IMR-90 (cell line): ENCODE measurements at regions not wholly inside any gene's neighbourhood (a gene's known extent, or its start where the extent isn't known, plus 50 kb on each side); places are given as distances from the start of the nearest gene placed in this dataset.

Source experiments
- ATAC-seq: fragments of 200-7000 bp; cut with Tn5 transposase; 2 replicates; pipeline ENCODE4 v1.9.1; 2020; ENCODE audit warnings: low read depth, mild to moderate bottlenecking, moderate library complexity
- BruUV-seq: library from RNA; stranded (reverse); fragments of 400-500 nt; replicated peaks from 2 replicates; lab custom pipeline; 2021; lab: Mats Ljungman, UMichigan
- CTCF ChIA-PET: fragments of 300-600 bp; formaldehyde crosslinking; extraction: SDS; loops from one replicate; lab custom pipeline; 2021; ENCODE audit warnings: antibody characterized with exemption; lab: Yijun Ruan, JAX
- POLR2A ChIA-PET: fragments of 300-600 bp; sonication (Branson Sonifier 250); formaldehyde crosslinking; loops from one replicate; lab custom pipeline; 2022; ENCODE audit warnings: antibody characterized with exemption; ENCODE audit not compliant: unreplicated experiment; lab: Charles Lee
- DNase-seq: peaks from one replicate; pipeline ENCODE4 v3.0.0; 2013
- H2AFZ ChIP-seq: replicated peaks from 2 replicates; pipeline ENCODE3; 2013; ENCODE audit warnings: low read length, mild to moderate bottlenecking; ENCODE audit not compliant: poor library complexity
- H2AK5ac ChIP-seq: 2 replicates; pipeline ENCODE4 v1.6.1; 2013; ENCODE audit warnings: low read depth, low read length, inconsistent platforms
- H2AK9ac ChIP-seq: replicated peaks from 2 replicates; pipeline ENCODE3; 2013; ENCODE audit warnings: mild to moderate bottlenecking, low read depth, low read length, moderate library complexity; ENCODE audit not compliant: poor library complexity
- H2BK120ac ChIP-seq: 2 replicates; pipeline ENCODE4 v1.6.1; 2013; ENCODE audit warnings: low read depth, low read length, inconsistent platforms
- H2BK15ac ChIP-seq: 3 replicates; pipeline ENCODE4 v1.6.1; 2013; ENCODE audit warnings: low read depth, low read length, inconsistent platforms
- H2BK20ac ChIP-seq: 2 replicates; pipeline ENCODE4 v1.6.1; 2013; ENCODE audit warnings: low read depth, mild to moderate bottlenecking, inconsistent platforms, low read length, moderate library complexity
- H2BK5ac ChIP-seq: 2 replicates; pipeline ENCODE4 v1.6.1; 2013; ENCODE audit warnings: mild to moderate bottlenecking, low read depth, low read length, inconsistent platforms; ENCODE audit not compliant: poor library complexity, severe bottlenecking
- H3K14ac ChIP-seq: replicated peaks from 2 replicates; pipeline ENCODE4 v1.6.1; 2013; ENCODE audit warnings: low read depth, low read length, inconsistent platforms
- H3K18ac ChIP-seq: 2 replicates; pipeline ENCODE4 v1.6.1; 2013; ENCODE audit warnings: low read depth, low read length, control low read depth
- H3K23ac ChIP-seq: 2 replicates; pipeline ENCODE4 v1.6.1; 2013; ENCODE audit warnings: low read depth, low read length, inconsistent platforms
- H3K27ac ChIP-seq: 2 replicates; pipeline ENCODE4 v1.5.1; 2013; ENCODE audit warnings: mild to moderate bottlenecking, control low read depth, low read length; ENCODE audit not compliant: insufficient read depth
- H3K27me3 ChIP-seq: 2 replicates; pipeline ENCODE4 v1.6.1; 2013; ENCODE audit warnings: low read length; ENCODE audit not compliant: control insufficient read depth, insufficient read depth
- H3K36me3 ChIP-seq: 2 replicates; pipeline ENCODE4 v1.6.1; 2013; ENCODE audit warnings: low read length, mixed read lengths; ENCODE audit not compliant: control insufficient read depth, insufficient read depth
- H3K4ac ChIP-seq: 2 replicates; pipeline ENCODE4 v1.6.1; 2013; ENCODE audit warnings: low read depth, low read length, inconsistent platforms
- H3K4me1 ChIP-seq: 2 replicates; pipeline ENCODE4 v1.6.1; 2013; ENCODE audit warnings: low read length, mixed read lengths; ENCODE audit not compliant: control insufficient read depth, insufficient read depth
- H3K4me2 ChIP-seq: 2 replicates; pipeline ENCODE4 v1.6.1; 2013; ENCODE audit warnings: low read depth, mild to moderate bottlenecking, control low read depth, low read length, moderate library complexity
- H3K4me3 ChIP-seq: 2 replicates; pipeline ENCODE4 v1.5.1; 2013; ENCODE audit warnings: low read depth, mild to moderate bottlenecking, control low read depth, low read length, moderate library complexity; ENCODE audit not compliant: insufficient read depth
- H3K56ac ChIP-seq: 2 replicates; pipeline ENCODE4 v1.6.1; 2013; ENCODE audit warnings: low read length, inconsistent platforms; ENCODE audit not compliant: insufficient read depth; ENCODE audit errors: extremely low read depth
- H3K79me1 ChIP-seq, 2 experiments: 2 replicates each; pipeline ENCODE4 v1.6.1; 2013; ENCODE audit warnings: low read length in 2 of 2, inconsistent platforms in 1 of 2, low read depth in 1 of 2
- H3K9ac ChIP-seq: 2 replicates; pipeline ENCODE4 v1.6.1; 2013; ENCODE audit warnings: low read depth, low read length, control low read depth
- H3K9me1 ChIP-seq: 2 replicates; pipeline ENCODE4 v1.6.1; 2013; ENCODE audit warnings: low read length, inconsistent platforms; ENCODE audit not compliant: insufficient read depth
- H3K9me3 ChIP-seq: 2 replicates; pipeline ENCODE4 v1.6.1; 2013; ENCODE audit warnings: low read length; ENCODE audit not compliant: control insufficient read depth, insufficient read depth
- H4K20me1 ChIP-seq: 2 replicates; pipeline ENCODE4 v1.6.1; 2013; ENCODE audit warnings: low read length, inconsistent platforms; ENCODE audit not compliant: insufficient read depth
- H4K5ac ChIP-seq: 2 replicates; pipeline ENCODE4 v1.6.1; 2013; ENCODE audit warnings: mild to moderate bottlenecking, low read depth, low read length, control low read depth
- H4K8ac ChIP-seq, 2 experiments: 2 replicates each; pipeline ENCODE4 v1.6.1; 2013; ENCODE audit warnings: low read depth in 2 of 2, low read length in 2 of 2, control low read depth in 1 of 2, inconsistent platforms in 1 of 2
- H4K91ac ChIP-seq: 2 replicates; pipeline ENCODE4 v1.6.1; 2013; ENCODE audit warnings: low read depth, low read length, inconsistent platforms; ENCODE audit not compliant: insufficient read depth
- BHLHE40 ChIP-seq: fragments of 150-350 bp; IDR thresholded peaks from 2 replicates; pipeline ENCODE4 v1.6.1; 2016; ENCODE audit warnings: mild to moderate bottlenecking, low read depth, low read length
- CEBPB ChIP-seq: IDR thresholded peaks from 2 replicates; pipeline ENCODE4 v1.6.1; 2012; ENCODE audit warnings: low read depth, low read length, improper control_type of control experiment
- CHD1 ChIP-seq: IDR thresholded peaks from 2 replicates; pipeline ENCODE4 v1.6.1; 2012; ENCODE audit warnings: low read depth, low read length, improper control_type of control experiment
- CTCF ChIP-seq: conservative IDR thresholded peaks from 2 replicates; pipeline ENCODE4 v1.5.1; 2012; ENCODE audit warnings: mild to moderate bottlenecking, low read depth, low read length, improper control_type of control experiment
- ELK1 ChIP-seq: fragments of 150-350 bp; IDR thresholded peaks from 2 replicates; pipeline ENCODE4 v1.6.1; 2016; ENCODE audit warnings: low read depth, mild to moderate bottlenecking, low read length, moderate library complexity, borderline replicate concordance
- FOS ChIP-seq: fragments of 150-350 bp; IDR thresholded peaks from 2 replicates; pipeline ENCODE4 v1.6.1; 2016; ENCODE audit warnings: low read depth, low read length
- MAFK ChIP-seq: IDR thresholded peaks from 2 replicates; pipeline ENCODE4 v1.6.1; 2012; ENCODE audit warnings: low read depth, low read length, improper control_type of control experiment
- MAZ ChIP-seq: IDR thresholded peaks from 2 replicates; pipeline ENCODE4 v1.6.1; 2012; ENCODE audit warnings: low read depth, mild to moderate bottlenecking, low read length, improper control_type of control experiment, moderate library complexity, borderline replicate concordance
- MXI1 ChIP-seq: IDR thresholded peaks from 2 replicates; pipeline ENCODE4 v1.6.1; 2012; ENCODE audit warnings: low read depth, mild to moderate bottlenecking, low read length, moderate library complexity, borderline replicate concordance
- NFE2L2 ChIP-seq: fragments of 150-350 bp; IDR thresholded peaks from 2 replicates; pipeline ENCODE4 v1.6.1; 2016; ENCODE audit warnings: low read depth, mild to moderate bottlenecking, low read length
- POLR2A ChIP-seq: IDR thresholded peaks from 2 replicates; pipeline ENCODE4 v1.6.1; 2012; ENCODE audit warnings: mild to moderate bottlenecking, low read depth, low read length
- RAD21 ChIP-seq: IDR thresholded peaks from 2 replicates; pipeline ENCODE4 v1.6.1; 2012; ENCODE audit warnings: low read length, improper control_type of control experiment
- RCOR1 ChIP-seq: IDR thresholded peaks from 2 replicates; pipeline ENCODE4 v1.6.1; 2012; ENCODE audit warnings: mild to moderate bottlenecking, low read length, improper control_type of control experiment; ENCODE audit not compliant: insufficient replicate concordance
- RFX5 ChIP-seq: IDR thresholded peaks from 2 replicates; pipeline ENCODE4 v1.8.0; 2012; ENCODE audit warnings: low read depth, mild to moderate bottlenecking, low read length, moderate library complexity
- SMC3 ChIP-seq: fragments of 150-350 bp; IDR thresholded peaks from 2 replicates; pipeline ENCODE4 v1.6.1; 2016; ENCODE audit warnings: low read depth, mild to moderate bottlenecking, antibody characterized with exemption, low read length, moderate library complexity
- USF2 ChIP-seq: fragments of 150-350 bp; IDR thresholded peaks from 2 replicates; pipeline ENCODE4 v1.6.1; 2017; ENCODE audit warnings: mild to moderate bottlenecking, antibody characterized with exemption, low read length, low read depth
- WGBS, 2 experiments: methylation state at CpG; one replicate each; pipeline versions ENCODE4 v1.1.5 to v1.1.7; 2013; ENCODE audit warnings: missing lambda C conversion rate in 2 of 2; ENCODE audit not compliant: insufficient read length in 1 of 2; ENCODE audit errors: extremely low coverage in 2 of 2; 5-methylcytosine and 5-hydroxymethylcytosine counted together
- dilution Hi-C: fragments of 300-500 bp; cut with HindIII; formaldehyde crosslinking; loops from one replicate; pipeline ENCODE4 v1.14.3; 2018; ENCODE audit warnings: low sequenced_read_pairs; ENCODE audit not compliant: unreplicated experiment
- in situ Hi-C: fragments of 300-500 bp; cut with MboI; formaldehyde crosslinking; loops from 3 replicates; pipeline ENCODE4 v1.14.3; 2019; ENCODE audit warnings: low sequenced_read_pairs, inconsistent platforms, mixed read lengths
- intact Hi-C: fragments of 100-400 bp; cut with micrococcal nuclease; formaldehyde crosslinking; loops from 2 replicates; pipeline ENCODE4 v1.10.0; 2022

GRCh38 chr21:27695246-27695645 lies 728.4 kb upstream of the ADAMTS5 start:
- Histone ChIP-seq H3K56ac (no peak overlapping the region), H3K79me1 (no peaks in the 10 kb centered on the region), H3K9ac (no peak overlapping the region), H2BK120ac (no peak overlapping the region; the same call in 1 of the 2 replicates), H3K9me1 (no peaks in the 10 kb centered on the region), H3K27ac (no peak overlapping the region), H4K5ac (no peak overlapping the region; the same call in 1 of the 2 replicates), H3K14ac (no peak overlapping the region), H3K18ac (peak overlapping the region; percentile 14; the same call in 1 of the 2 replicates), H3K9me3 (no peaks in the 10 kb centered on the region), H3K36me3 (no peaks in the 10 kb centered on the region), H2BK20ac (no peak overlapping the region), H3K4me3 (no peak overlapping the region), H2AK9ac (no peak overlapping the region), H3K23ac (no peak overlapping the region), H3K4me1 (peaks cover 8% of the 10 kb centered on the region; the same call in 1 of the 2 replicates), H2AK5ac (no peak overlapping the region; the same call in 1 of the 2 replicates), H3K4me2 (no peak overlapping the region), H4K20me1 (no peaks in the 10 kb centered on the region), H2BK15ac (no peak overlapping the region), H4K8ac (no peak overlapping the region), H2AFZ (no peak overlapping the region), H3K4ac (no peak overlapping the region), H3K27me3 (no peaks in the 10 kb centered on the region), H4K91ac (peak overlapping the region; percentile 29; the same call in 1 of the 2 replicates), H2BK5ac (peak overlapping the region; percentile 12)
- TF ChIP-seq RAD21 (no peak), POLR2A (no peak), MAZ (no peak), CTCF (no peak), NFE2L2 (no peak), CHD1 (no peak), FOS (no peak), MAFK (no peak), ELK1 (no peak), RFX5 (no peak), CEBPB (no peak), SMC3 (no peak), BHLHE40 (no peak), RCOR1 (no peak), MXI1 (no peak), USF2 (no peak)
- BruUV-seq: no TSS peak
- no peak for ATAC-seq
- CTCF ChIA-PET: no interaction called here
- no peak for DNase-seq
- intact Hi-C loops (loop anchor here (5.0 kb wide), 1 partner anchor 478 kb away; no protein-coding TSS in a partner anchor), in situ Hi-C loops (no loop called here), dilution Hi-C loops (no loop called here)
- no CpG with 5 or more reads among the region's 1 CpG for WGBS, 2 experiments
- POLR2A ChIA-PET: interaction anchor here (0.6 kb wide), 1 partner anchor 112 kb away, joined by 4 read pairs; no protein-coding TSS in a partner anchor
